GM06990 (cell line): ENCODE measurements at regions not wholly inside any gene's neighbourhood (a gene's known extent, or its start where the extent isn't known, plus 50 kb on each side); places are given as distances from the start of the nearest gene placed in this dataset.

Source experiments
- DNase-seq: peaks from one replicate; pipeline ENCODE4 v3.0.0-alpha.2; 2011; ENCODE audit not compliant: insufficient read length; ENCODE audit errors: extremely low read depth
- H3K27me3 ChIP-seq: replicated peaks from 2 replicates; pipeline ENCODE4 v1.6.0; 2011; ENCODE audit warnings: low read length; ENCODE audit not compliant: control insufficient read depth, insufficient read depth
- H3K36me3 ChIP-seq: 2 replicates; pipeline ENCODE4 v1.5.1; 2011; ENCODE audit warnings: low read length; ENCODE audit not compliant: control insufficient read depth, insufficient read depth
- H3K4me3 ChIP-seq: replicated peaks from 2 replicates; pipeline ENCODE4 v1.5.1; 2011; ENCODE audit warnings: low read depth, mild to moderate bottlenecking, control low read depth, low read length
- CTCF ChIP-seq: IDR thresholded peaks from 2 replicates; pipeline ENCODE4 v1.5.1; 2011; ENCODE audit warnings: low read length, control low read depth, mild to moderate bottlenecking, inconsistent platforms; ENCODE audit not compliant: insufficient read depth, poor library complexity, severe bottlenecking

GRCh38 chrX:9343971-9344370 lies 120.9 kb upstream of the TBL1X start:
- DNase-seq: no peak
- H3K4me3 ChIP-seq: no peak overlapping the region
- no peak for TF ChIP-seq CTCF
- H3K27me3 ChIP-seq: no peaks in the 10 kb centered on the region
- no peaks in the 10 kb centered on the region for H3K36me3 ChIP-seq

- Histone ChIP-seq H3K27me3 (no peaks in the 10 kb centered on the region), H3K36me3 (no peaks in the 10 kb centered on the region), H3K4me3 (no peak overlapping the region)
- TF ChIP-seq CTCF: no peak
- no peak for DNase-seq
These were observed 118.9 kb upstream of the TBL1X start for GRCh38 chrX:9345957-9346356.

GRCh38 chrX:9349572-9350494 lies 115.0 kb upstream of the TBL1X start:
- Histone ChIP-seq H3K36me3 (no peaks in the 10 kb centered on the region), H3K27me3 (no peaks in the 10 kb centered on the region), H3K4me3 (no peak overlapping the region)
- DNase-seq: no peak
- no peak for TF ChIP-seq CTCF

- no peak for TF ChIP-seq CTCF
- Histone ChIP-seq H3K36me3 (no peaks in the 10 kb centered on the region), H3K4me3 (no peak overlapping the region), H3K27me3 (no peaks in the 10 kb centered on the region)
- no peak for DNase-seq
These were observed 113.7 kb upstream of the TBL1X start for GRCh38 chrX:9351126-9351525.

- DNase-seq: no peak
These were observed 112.6 kb upstream of the TBL1X start for GRCh38 chrX:9352243-9352642.

More at GRCh38 chrX:9352243-9352642, 112.6 kb upstream of the TBL1X start:
- TF ChIP-seq CTCF: no peak
- Histone ChIP-seq H3K27me3 (no peaks in the 10 kb centered on the region), H3K4me3 (peak overlapping the region; percentile 32), H3K36me3 (no peaks in the 10 kb centered on the region)
